CD4-positive, alpha-beta T cell (primary cell): ENCODE measurements at regions not wholly inside any gene's neighbourhood (a gene's known extent, or its start where the extent isn't known, plus 50 kb on each side); places are given as distances from the start of the nearest gene placed in this dataset.

ENCODE experiments used
- ATAC-seq: fragments of 200-7000 bp; cut with Tn5 transposase; one replicate; pipeline ENCODE4 v1.10.0; 2022; ENCODE audit warnings: mild to moderate bottlenecking; ENCODE audit not compliant: poor library complexity
- CTCF ChIA-PET: fragments of 350-600 bp; sonication (Branson Sonifier 250); formaldehyde crosslinking; loops from one replicate; lab custom pipeline; 2021; ENCODE audit warnings: antibody characterized with exemption, inconsistent platforms; lab: Charles Lee
- POLR2A ChIA-PET: fragments of 350-600 bp; sonication (Branson Sonifier 250); formaldehyde crosslinking; loops from one replicate; lab custom pipeline; 2021; ENCODE audit warnings: antibody characterized with exemption, inconsistent platforms; lab: Charles Lee
- DNase-seq, 14 experiments: peaks; one replicate each; pipeline ENCODE4 v3.0.0-alpha.2; 2013 to 2020; ENCODE audit warnings: mixed read lengths in 2 of 14
- H3K27ac ChIP-seq, 2 donors: one replicate each; pipeline versions ENCODE4 v1.5.1 to v1.7.0; 2013; ENCODE audit warnings: low read length in 2 of 2, low read depth in 1 of 2, mild to moderate bottlenecking in 1 of 2
- H3K27me3 ChIP-seq, 2 experiments: 1 replicate in 1 of 2; 2 replicates in 1 of 2; pipeline versions ENCODE4 v1.6.1 to v1.7.0; 2013; ENCODE audit warnings: low read length in 2 of 2, control low read depth in 1 of 2, mild to moderate bottlenecking in 1 of 2, moderate library complexity in 1 of 2; ENCODE audit not compliant: insufficient read depth in 2 of 2, control insufficient read depth in 1 of 2
- H3K36me3 ChIP-seq: one replicate; pipeline ENCODE4 v1.6.1; 2013; ENCODE audit warnings: low read length, control low read depth; ENCODE audit not compliant: insufficient read depth
- H3K4me1 ChIP-seq: one replicate; pipeline ENCODE4 v1.6.1; 2013; ENCODE audit warnings: low read length, control low read depth; ENCODE audit not compliant: insufficient read depth
- H3K4me3 ChIP-seq: one replicate; pipeline ENCODE4 v1.5.1; 2013; ENCODE audit warnings: mild to moderate bottlenecking, low read length, moderate library complexity
- H3K9me3 ChIP-seq, 2 experiments: 1 replicate in 1 of 2; 2 replicates in 1 of 2; pipeline versions ENCODE4 v1.6.1 to v1.7.0; 2013; ENCODE audit warnings: low read length in 2 of 2, mild to moderate bottlenecking in 2 of 2, control low read depth in 1 of 2, moderate library complexity in 1 of 2; ENCODE audit not compliant: control insufficient read depth in 1 of 2, insufficient read depth in 1 of 2
- H3K27ac Mint-ChIP-seq: one replicate; pipeline ENCODE4 v1.8.0; 2020; ENCODE audit warnings: mixed read lengths
- H3K27me3 Mint-ChIP-seq: one replicate; pipeline ENCODE4 v1.8.0; 2021; ENCODE audit warnings: mixed read lengths
- H3K36me3 Mint-ChIP-seq: one replicate; pipeline ENCODE4 v1.8.0; 2021; ENCODE audit warnings: low read depth, mixed read lengths
- H3K4me1 Mint-ChIP-seq: one replicate; pipeline ENCODE4 v1.8.0; 2021; ENCODE audit warnings: low read depth, mixed read lengths
- H3K4me3 Mint-ChIP-seq: one replicate; pipeline ENCODE4 v1.8.0; 2020; ENCODE audit warnings: mild to moderate bottlenecking, mixed read lengths
- H3K9me3 Mint-ChIP-seq: one replicate; pipeline ENCODE4 v1.8.0; 2020; ENCODE audit warnings: mixed read lengths
- intact Hi-C, 2 experiments: fragments of 100-400 bp; cut with DNase I in 1 of 2; cut with micrococcal nuclease in 1 of 2; formaldehyde crosslinking; loops; one replicate each; pipeline versions ENCODE4 v1.15.1 to v1.9.0; 2023 to 2025; cut with DNase I, micrococcal nuclease
- TF ChIP-seq, protein P1 (sequence below): fragments of 200-600 bp; IDR thresholded peaks from one replicate; pipeline ENCODE4 v1.8.0; 2022; ENCODE audit warnings: antibody characterized with exemption, mild to moderate bottlenecking

- Mint-ChIP-seq H3K27me3 (no peaks in the 10 kb centered on the region), H3K27ac (no peak overlapping the region), H3K9me3 (no peaks in the 10 kb centered on the region), H3K4me1 (no peaks in the 10 kb centered on the region), H3K4me3 (no peak overlapping the region), H3K36me3 (no peaks in the 10 kb centered on the region)
- Histone ChIP-seq H3K4me1 (no peaks in the 10 kb centered on the region), H3K27ac (no peak overlapping the region), H3K36me3 (no peaks in the 10 kb centered on the region), H3K4me3 (no peak overlapping the region), H3K9me3 (no peaks in the 10 kb centered on the region), H3K27me3 (no peaks in the 10 kb centered on the region)
- no peak for DNase-seq
- no peak for ATAC-seq
- ChIA-PET CTCF (no interaction called here), POLR2A (no interaction called here)
- TF ChIP-seq, protein P1, sequence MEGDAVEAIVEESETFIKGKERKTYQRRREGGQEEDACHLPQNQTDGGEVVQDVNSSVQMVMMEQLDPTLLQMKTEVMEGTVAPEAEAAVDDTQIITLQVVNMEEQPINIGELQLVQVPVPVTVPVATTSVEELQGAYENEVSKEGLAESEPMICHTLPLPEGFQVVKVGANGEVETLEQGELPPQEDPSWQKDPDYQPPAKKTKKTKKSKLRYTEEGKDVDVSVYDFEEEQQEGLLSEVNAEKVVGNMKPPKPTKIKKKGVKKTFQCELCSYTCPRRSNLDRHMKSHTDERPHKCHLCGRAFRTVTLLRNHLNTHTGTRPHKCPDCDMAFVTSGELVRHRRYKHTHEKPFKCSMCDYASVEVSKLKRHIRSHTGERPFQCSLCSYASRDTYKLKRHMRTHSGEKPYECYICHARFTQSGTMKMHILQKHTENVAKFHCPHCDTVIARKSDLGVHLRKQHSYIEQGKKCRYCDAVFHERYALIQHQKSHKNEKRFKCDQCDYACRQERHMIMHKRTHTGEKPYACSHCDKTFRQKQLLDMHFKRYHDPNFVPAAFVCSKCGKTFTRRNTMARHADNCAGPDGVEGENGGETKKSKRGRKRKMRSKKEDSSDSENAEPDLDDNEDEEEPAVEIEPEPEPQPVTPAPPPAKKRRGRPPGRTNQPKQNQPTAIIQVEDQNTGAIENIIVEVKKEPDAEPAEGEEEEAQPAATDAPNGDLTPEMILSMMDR, result no peak
- intact Hi-C loops, result loop anchor here in 1 of 2 experiments (5.0 kb wide), 1 partner anchor 218 kb away; the partner anchor contains the start of gene ZMIZ1
Observed at GRCh38 chr10:78849731-78850130, 219.0 kb upstream of the ZMIZ1 start.

GRCh38 chr10:78850644-78851435 is 217.9 kb upstream of the ZMIZ1 start:
- Histone ChIP-seq H3K4me3 (no peak overlapping the region), H3K36me3 (no peaks in the 10 kb centered on the region), H3K9me3 (no peaks in the 10 kb centered on the region), H3K27me3 (no peaks in the 10 kb centered on the region), H3K4me1 (no peaks in the 10 kb centered on the region), H3K27ac (no peak overlapping the region)
- H3K4me1 Mint-ChIP-seq, result no peaks in the 10 kb centered on the region
- CTCF ChIA-PET, result no interaction called here
- no peak overlapping the region for H3K27ac Mint-ChIP-seq
- DNase-seq, result no peak
- H3K36me3 Mint-ChIP-seq, result no peaks in the 10 kb centered on the region
- no peak for ATAC-seq
- TF ChIP-seq, protein P1, result no peak
- no peaks in the 10 kb centered on the region for H3K9me3 Mint-ChIP-seq
- H3K4me3 Mint-ChIP-seq, result no peak overlapping the region
- H3K27me3 Mint-ChIP-seq, result no peaks in the 10 kb centered on the region
- POLR2A ChIA-PET, result no interaction called here
- intact Hi-C loops, result loop anchor here in 1 of 2 experiments (5.0 kb wide), 1 partner anchor 216 kb away; the partner anchor contains the start of gene ZMIZ1

DNA sequence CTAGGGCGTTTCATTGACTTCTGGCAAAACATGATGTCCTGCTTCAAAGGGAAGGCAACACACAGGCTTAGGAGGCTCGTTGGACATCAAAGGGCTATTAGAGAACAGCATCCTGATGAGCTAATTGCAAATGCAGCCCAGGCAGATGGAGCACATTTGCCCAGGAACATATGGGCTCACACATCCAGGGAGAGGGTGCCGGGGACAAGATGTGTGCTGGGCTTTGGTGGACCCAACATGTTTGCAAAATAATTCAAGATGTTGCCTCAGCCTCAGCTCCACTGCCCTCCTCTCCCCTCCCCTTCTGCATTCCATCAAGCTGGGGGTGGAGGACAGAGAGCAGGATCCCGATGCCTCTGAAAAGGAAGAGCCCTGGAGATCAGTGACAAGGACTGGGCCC is 217.1 kb upstream of the ZMIZ1 start:
- no peak overlapping the region for H3K27ac Mint-ChIP-seq
- Histone ChIP-seq H3K4me1 (no peaks in the 10 kb centered on the region), H3K27me3 (no peaks in the 10 kb centered on the region), H3K9me3 (no peaks in the 10 kb centered on the region), H3K4me3 (no peak overlapping the region), H3K27ac (no peak overlapping the region), H3K36me3 (no peaks in the 10 kb centered on the region)
- no peaks in the 10 kb centered on the region for H3K27me3 Mint-ChIP-seq
- ChIA-PET POLR2A (no interaction called here), CTCF (interaction anchor here (1.0 kb wide), 1 partner anchor 344 kb away, joined by 3 read pairs; no protein-coding TSS in a partner anchor)
- no peak for ATAC-seq
- H3K4me1 Mint-ChIP-seq, result no peaks in the 10 kb centered on the region
- DNase-seq, result no peak
- TF ChIP-seq, protein P1, result no peak
- H3K9me3 Mint-ChIP-seq, result no peaks in the 10 kb centered on the region
- H3K4me3 Mint-ChIP-seq, result no peak overlapping the region
- intact Hi-C loops, result loop anchor here (2.0 to 5.0 kb wide), 2 partner anchors 216 to 343 kb away; partner anchors contain the start of gene ZMIZ1 (in 1 of the 2)
- no peaks in the 10 kb centered on the region for H3K36me3 Mint-ChIP-seq
